ENCODE measurements at regions not wholly inside any gene's neighbourhood (a gene's known extent, or its start where the extent isn't known, plus 50 kb on each side); places are given as distances from the start of the nearest gene placed in this dataset.

DNA sequence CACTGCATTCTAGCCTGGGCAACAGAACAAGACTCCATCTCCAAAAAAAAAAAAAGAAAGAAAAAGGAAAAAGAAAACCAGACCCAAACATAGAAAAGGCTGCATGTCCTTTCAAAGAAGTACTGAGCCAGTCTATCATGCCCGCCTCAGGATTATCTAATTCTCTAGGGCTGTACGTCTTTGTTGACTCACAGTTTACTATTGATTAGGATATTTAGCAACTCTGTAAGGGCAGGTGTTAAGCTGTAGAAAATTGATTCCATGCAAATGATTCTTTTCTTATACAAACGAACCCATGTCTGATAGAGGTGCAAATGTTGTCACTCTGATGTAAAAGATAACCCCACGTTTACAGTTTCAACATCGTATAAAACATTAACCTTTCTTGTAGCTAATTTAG is 209.0 kb downstream of the TTLL2 start:
- TF ChIP-seq, protein P1, sequence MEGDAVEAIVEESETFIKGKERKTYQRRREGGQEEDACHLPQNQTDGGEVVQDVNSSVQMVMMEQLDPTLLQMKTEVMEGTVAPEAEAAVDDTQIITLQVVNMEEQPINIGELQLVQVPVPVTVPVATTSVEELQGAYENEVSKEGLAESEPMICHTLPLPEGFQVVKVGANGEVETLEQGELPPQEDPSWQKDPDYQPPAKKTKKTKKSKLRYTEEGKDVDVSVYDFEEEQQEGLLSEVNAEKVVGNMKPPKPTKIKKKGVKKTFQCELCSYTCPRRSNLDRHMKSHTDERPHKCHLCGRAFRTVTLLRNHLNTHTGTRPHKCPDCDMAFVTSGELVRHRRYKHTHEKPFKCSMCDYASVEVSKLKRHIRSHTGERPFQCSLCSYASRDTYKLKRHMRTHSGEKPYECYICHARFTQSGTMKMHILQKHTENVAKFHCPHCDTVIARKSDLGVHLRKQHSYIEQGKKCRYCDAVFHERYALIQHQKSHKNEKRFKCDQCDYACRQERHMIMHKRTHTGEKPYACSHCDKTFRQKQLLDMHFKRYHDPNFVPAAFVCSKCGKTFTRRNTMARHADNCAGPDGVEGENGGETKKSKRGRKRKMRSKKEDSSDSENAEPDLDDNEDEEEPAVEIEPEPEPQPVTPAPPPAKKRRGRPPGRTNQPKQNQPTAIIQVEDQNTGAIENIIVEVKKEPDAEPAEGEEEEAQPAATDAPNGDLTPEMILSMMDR (IDR thresholded peaks at IDR 0.05): no peak
- no peak for TF ChIP-seq POLR2A (IDR thresholded peaks at IDR 0.05)

All from right lobe of liver (tissue), 4 donors.